T-helper 2 cell treated with Interferon-gamma antibody and Interleukin-4, amounts not matched to agents 100 ng/mL and 5 ng/mL, for 36 hours (primary cell): ENCODE measurements at regions not wholly inside any gene's neighbourhood (a gene's known extent, or its start where the extent isn't known, plus 50 kb on each side); places are given as distances from the start of the nearest gene placed in this dataset.
"Not testable (repeated sequence)": the region's sequence is repeated elsewhere in the genome, so short reads cannot be mapped to it uniquely, and the experiment has no call there.

Experiments used
- intact Hi-C: fragments of 100-400 bp; cut with micrococcal nuclease; formaldehyde crosslinking; loops from one replicate; pipeline ENCODE4 v1.15.1; 2023

DNA sequence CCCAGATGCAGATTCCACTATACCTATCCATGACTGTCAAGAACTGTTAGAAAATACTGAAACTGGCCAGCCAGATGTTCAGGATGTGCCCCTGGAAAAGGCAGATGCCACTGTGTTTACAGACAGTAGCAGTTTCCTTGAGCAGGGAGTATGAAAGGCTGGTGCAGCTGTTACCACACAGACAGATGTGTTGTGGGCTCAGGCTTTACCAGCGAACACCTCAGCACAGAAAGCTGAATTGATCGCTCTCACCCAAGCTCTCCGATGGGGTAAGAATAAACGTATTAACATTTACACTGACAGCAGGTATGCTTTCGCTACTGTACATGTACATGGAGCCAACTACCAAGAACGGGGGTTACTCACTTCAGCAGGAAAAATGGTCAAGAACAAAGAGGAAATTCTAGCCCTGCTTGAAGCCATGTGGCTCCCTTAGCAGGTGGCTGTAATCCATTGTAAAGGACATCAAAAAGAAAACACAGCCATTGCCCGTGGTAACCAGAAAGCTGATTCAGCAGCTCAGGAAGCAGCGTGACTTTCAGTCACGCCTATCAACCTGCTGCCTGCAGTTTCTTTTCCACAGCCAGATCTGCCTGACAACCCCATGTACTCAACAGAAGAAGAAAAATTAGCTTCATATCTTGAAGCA, 459.7 kb upstream of the HTR1E start:
- intact Hi-C loops = no loop called here

DNA sequence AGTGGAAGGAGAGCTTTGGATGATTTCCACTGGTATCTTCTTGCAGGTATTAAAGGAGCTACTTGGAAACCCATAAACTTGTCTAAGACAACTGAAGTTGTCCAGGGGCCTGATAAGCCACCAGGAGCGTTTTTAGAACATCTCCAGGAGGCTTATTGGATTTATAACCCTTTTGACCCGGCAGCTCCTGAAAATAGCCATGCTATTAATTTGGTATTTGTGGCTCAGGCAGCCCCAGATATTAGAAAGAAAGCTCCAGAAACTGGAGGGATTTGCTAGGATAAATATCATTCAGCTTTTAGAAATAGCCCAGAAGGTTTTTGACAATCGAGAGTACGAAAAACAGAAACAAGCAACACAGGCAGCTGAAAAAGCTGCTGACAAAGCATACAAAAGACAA, 461.0 kb upstream of the HTR1E start:
- intact Hi-C loops = no loop called here

DNA sequence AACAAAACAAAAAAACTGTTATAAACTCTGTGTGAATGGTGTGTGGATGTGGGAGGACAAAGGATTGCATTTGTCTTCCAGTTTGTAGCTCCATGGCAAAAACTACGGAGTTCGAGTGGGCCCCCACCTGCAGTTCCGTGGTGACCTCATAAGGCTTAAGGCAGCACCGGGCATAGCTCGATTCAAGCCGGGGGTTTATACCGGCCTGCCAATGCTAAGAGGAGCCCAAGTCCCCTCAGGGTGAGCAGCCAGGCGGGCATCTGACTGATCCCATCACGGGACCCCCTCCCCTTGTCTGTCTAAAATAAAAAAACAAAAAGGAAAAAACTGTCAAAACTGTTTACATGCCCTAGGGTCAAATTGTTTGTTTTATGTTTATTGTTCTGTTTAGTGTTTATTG, 463.2 kb upstream of the HTR1E start:
- intact Hi-C loops = no loop called here

DNA sequence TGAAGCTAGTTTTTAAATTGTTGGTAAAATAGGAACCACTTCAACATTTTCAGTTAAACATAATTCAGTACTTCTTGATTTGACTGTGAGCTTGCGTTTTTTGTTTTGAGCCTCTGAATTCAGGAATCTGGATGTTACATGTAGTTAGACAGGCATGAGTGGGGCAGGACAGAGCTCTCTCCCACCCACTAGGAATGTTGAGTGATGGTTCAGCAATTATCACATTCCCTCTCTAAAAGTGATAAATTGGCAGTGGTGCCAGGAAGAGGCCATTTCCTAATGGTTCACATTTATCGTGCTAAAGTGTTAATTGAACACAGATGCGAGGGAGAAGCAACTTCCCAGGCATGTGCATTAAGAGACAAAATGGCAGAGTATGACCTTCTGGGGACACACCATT, 465.5 kb upstream of the HTR1E start:
- intact Hi-C loops = no loop called here

DNA sequence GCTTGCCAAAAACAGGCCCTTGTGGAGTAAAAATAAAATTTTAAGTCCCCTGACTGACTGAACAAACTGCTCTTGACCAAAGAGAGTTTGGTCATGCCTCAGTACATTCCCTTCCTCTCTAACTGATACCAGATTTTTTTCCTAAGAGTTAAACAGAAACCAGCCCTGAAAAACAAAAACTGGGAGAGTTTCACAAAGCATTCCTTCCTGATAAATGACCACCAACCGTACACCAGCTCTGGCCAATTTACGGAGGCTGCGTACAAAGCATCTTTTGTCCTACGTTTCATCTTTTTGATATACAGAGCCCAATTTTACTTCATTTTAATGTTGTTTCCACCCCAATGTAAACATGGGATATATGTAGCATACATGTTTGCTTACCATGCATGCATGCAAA, 477.4 kb upstream of the HTR1E start:
- intact Hi-C loops = no loop called here

DNA sequence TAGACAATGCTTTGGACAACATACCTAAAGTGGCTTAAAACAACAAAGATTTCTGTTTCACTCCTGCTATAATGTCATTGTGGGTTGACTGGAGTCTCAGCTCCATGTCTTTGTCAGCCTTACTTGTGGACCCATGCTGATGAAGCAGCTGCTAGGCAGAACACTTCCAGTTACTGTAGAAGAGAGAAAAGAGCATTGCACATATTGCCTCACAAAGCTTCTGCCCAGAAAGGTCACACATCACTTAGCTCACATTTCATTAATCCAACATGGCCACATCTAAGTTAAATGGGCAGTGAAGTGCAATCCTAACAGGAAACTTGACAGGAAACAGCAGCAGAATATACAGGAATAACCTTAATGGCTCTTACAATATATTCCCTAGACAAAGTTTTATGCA, 480.5 kb upstream of the HTR1E start:
- intact Hi-C loops = no loop called here

DNA sequence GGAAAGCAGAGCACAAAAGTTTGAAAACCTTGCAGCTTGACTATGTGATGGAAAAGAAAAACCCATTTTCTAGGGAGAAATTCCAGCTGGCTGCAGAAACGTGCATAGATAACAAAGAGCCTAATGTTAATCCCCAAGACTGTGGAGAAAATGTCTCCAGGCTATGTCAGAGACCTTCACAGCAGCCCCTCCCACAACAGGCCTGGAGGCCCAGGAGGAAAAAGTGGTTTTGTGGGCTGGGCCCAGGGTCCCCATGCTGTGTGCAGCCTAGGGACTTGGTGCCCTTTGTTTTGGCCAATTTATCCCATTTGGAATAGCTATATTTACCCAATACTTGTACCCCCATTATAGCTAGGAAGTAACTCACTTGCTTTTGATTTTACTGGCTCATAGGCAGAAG, 484.1 kb upstream of the HTR1E start:
- intact Hi-C loops = no loop called here

DNA sequence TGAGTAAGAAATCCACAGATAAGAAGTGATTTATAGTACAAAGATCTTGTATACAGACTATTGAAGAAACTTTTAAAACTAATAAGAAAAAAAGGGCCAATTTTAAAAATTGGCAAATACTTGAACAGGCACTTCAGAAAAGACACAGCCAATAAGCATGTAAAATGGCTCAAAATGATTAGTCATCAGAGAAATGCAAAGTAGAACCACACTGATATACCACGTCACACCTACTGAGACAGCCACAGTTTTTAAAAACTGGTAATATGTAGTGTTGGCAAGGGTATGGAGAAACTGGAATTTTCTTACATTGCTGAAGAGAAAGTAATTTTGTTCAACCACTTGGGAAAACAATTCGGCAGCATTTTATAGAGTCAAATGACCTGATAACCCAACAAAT, 488.9 kb upstream of the HTR1E start:
- intact Hi-C loops = no loop called here

DNA sequence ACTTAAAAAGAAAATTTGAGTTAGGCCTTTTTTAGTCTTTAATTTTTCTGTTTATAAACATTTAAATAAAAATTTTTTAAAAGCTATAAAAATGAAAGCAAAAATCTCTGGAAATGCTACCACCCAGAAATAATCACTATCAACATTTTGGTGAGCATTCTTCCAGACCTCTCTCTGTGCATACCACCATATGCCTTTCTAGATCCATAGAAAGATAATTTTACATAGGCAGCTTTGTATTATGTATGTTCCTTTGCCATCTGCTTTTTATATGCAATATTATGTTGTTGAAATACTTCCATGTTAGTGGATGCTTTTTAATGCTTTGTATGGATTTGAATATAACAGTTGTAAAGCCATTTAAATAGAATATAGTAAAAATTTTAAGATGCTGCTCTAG, 496.7 kb upstream of the HTR1E start:
- intact Hi-C loops = no loop called here

DNA sequence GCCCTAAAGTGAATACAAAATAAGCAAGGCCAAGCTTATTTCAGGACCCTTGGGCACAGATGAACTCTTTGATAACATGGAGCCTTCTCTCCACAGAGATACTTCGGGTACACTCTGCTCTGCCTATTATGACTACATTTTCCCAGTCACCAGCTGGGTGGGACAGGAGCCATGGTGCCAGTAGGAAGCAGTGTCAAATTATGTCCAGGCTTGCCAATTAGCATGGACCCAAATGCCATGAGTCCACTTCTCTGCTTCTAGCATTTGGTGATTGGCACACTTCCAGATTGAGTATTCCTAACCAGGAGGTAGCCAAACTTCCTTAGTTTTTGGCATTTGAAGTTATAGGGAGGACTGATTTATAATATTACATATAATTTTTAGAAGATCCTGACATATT, 513.8 kb upstream of the HTR1E start:
- intact Hi-C loops = no loop called here

DNA sequence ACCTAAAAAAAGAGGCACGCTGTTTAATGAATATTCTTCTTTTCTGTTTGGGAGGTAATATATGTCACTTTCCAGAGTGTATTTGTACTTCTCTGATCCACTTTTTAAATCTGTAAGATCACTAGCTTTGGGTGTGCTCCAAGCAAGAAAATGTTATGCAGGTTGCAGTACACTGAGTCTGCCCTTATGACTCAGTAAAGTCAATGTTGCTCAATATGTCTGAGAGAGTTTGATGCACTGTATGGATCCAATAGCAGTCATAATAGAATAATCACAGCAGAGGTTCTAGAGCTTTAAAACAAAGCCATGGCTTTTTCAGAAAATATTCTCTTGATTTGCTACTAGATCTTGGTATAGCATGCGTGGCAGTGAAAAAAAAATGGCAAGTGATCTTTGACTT, 525.3 kb upstream of the HTR1E start:
- intact Hi-C loops = no loop called here

DNA sequence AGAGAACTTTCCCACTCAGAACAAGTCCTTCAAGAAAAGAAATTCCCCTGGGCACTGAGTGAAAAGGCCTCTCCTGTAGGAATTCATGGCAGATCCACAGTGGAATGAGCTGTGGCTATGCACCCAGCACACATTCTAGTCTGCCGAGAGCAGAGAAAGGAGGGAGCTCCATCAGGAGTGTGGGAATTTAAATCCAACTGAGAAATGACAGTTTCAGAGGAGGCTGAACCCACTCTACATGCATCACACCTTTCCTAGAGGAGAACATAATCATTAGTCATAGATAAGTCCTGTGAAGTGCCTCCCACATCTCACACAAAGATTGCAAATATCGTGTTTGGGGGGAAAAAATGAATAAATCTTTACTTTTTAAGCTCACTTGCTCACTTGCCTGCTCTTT, 530.2 kb upstream of the HTR1E start:
- intact Hi-C loops = no loop called here

DNA sequence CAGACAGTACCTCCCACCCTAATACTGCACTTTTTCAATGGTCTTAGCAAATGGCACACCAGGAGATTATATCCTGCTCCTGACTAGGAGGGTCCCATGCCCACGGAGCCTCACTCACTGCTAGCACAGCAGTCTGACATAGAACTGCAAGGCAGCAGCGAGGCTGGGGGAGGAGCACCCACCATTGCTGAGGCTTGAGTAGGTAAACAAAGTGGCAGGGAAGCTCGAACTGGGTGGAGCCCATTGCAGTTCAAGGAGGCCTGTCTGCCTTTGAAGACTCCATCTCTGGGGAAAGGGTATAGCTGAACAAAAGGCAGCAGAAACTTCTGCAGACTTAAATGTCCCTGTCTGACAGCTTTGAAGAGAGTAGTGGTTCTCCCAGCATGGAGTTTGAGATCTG, 544.5 kb upstream of the HTR1E start:
- intact Hi-C loops = not testable (repeated sequence)

DNA sequence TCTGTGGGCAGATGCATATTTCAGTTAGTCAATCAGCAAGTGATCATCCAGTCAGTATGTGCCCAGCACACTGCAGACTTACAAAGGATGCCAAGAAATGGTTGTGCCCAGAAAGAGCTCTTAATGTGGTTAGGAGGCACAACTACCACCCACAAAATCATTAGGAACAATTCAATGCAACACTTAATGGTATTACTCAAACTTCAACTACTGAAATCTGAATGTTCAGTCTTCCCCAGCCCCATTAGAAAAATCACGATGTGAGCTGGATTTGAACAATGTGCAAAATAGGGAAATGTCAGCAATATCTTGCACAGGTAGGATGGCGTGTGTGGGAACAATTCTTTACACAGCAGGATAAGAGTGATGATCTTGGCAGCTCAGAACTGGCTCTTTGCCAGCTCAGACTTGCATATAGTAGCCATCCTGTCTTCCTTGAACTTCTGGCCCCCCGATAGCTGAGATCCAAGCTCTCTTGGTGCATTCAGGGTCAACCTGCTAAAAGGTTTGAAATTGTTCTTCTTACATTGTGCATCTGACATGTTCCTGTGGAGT, 556.7 kb upstream of the HTR1E start:
- intact Hi-C loops = no loop called here

DNA sequence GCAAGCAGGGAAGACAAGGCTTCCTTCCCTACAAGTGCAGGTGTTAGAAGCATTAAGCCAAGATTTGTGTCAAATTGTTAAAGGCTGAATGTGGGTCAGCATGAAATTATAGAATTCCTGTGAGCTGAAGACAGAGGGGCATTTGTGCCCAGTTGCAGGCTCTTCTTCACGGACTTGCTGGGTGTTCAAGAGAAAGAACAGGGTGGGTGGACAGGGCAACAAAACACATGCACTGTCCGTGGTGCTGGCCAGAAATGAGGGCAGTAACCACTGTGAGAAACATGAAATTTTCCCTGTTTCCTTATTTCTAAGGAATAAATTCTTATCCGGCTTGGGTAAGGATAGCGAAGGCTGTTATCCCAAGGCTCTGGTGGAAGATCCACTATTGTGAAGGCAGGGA, 579.5 kb upstream of the HTR1E start:
- intact Hi-C loops = no loop called here

DNA sequence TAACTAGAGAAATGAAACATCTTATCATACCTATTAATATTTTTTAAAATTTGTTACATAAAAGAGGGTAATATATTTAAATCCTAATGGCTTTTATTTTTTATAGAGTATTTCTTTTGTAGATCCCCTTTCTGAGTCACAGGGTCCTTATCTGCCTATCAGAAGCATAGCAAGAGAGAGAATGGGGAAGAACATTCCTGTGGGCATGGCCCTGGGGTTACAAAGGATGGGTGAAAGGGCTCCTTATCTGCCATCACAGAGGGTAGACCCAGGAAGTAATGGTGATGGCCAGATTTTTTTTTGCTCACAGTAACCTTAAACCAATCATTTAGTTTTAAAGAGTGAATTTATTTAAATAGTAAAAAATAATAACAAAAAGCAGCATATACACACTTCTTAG, 582.1 kb upstream of the HTR1E start:
- intact Hi-C loops = no loop called here

DNA sequence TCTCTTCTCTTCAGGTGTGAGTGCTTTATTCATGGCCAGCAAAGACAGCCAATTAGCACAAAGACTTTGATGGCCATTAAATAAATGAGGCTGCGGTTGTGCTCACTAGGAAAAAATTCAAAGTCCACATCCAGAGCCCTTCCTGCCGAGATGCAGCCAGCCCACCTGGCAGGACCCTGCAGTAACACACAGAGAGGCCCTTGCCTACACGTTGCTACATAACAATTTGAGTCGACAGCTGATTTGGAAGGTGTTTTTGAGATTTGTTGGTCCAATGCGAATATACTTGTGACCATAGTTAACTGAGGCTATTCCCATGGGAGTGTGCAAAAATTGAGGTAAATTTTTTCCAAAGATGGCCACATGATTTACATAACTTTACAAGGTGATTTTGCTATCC, 605.4 kb upstream of the HTR1E start:
- intact Hi-C loops = no loop called here

DNA sequence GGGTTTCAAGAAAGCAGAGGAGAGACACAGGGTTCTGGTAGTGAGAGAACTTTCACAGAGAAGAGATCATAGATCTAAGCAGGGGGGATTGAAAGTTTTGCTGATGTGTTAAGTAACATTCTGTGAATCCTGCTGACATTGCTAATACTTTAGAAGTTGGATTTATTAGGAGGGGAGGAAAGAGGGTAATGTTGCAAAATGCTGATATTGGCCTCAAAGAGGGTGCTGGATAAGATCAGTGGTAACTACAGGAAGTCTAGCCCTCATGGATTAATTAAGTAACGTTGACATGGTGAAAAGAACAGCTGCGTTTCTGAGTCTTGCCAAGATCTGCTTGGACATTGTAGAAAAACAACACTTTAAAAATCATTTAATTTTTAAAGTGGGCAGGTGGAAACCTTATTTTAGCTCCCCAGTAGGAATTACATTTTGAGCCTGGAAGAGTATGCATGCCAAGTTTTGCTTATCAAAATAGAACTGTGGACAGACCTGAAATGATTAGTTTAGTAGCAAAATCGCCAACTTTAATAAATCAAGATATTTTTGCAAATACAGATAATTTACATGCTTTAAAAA, 606.0 kb upstream of the HTR1E start:
- intact Hi-C loops = no loop called here

DNA sequence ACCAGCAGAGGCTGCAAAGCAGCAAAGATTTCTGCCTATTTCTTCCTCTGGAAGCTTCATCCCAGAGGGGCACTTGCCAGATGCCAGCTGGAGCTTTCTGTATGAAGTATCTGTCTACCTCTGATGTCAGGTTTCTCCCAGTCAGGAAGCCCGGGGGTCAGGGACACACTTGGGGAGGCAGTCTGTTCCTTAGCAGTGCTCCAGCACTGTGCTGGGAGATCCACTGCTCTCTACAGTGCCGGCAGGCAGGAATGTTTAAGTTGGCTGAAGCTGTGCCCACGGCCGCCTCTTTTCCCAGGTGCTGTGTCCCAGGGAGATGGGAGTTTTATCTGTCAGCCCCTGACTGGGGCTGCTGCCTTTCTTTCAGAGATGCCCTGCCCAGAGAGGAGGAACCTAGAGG, 631.1 kb upstream of the HTR1E start:
- intact Hi-C loops = no loop called here

DNA sequence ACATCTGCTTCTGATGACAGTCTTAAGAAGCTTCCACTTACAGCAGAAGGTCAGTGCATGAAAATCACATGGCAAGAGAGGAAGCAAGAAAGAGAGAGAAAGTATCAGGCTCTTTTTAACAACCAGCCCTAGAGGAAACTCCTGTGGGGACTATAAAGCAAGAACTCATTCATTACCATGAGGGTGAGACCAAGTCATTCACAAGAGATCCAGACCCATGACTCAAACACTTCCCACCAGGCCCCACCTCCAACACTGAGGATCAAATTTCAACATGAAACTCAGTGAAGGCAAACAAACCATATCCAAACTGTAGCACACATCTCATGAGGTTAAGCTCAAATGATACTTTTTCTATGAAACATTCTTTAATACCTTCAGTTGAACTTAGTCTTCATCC, 643.2 kb upstream of the SYNCRIP start:
- intact Hi-C loops = no loop called here

DNA sequence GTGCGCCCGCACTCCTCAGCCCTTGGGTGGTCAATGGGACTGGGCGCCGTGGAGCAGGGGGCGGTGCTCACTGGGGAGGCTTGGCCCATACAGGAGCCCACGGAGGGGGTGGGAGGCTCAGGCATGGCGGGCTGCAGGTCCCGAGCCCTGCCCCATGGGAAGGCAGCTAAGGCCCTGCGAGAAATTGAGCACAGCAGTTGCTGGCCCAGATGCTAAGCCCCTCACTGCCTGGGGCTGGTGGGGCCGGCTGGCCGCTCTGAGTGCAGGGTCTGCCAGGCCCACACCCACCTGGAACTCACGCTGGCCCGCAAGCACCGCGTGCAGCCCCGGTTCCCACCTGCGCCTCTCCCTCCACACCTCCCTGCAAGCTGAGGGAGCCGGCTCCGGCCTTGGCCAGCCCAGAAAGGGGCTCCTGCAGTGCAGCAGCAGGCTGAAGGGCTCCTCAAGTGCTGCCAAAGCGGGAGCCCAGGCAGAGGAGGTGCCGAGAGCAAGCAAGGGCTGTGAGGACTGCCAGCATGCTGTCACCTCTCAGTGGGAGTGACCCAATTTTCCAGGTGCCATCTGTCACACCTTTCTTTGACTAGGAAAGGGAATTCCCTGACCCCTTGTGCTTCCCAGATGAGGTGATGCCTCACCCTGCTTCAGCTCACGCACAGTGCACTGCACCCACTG, 642.3 kb upstream of the SYNCRIP start:
- intact Hi-C loops = not testable (repeated sequence)

DNA sequence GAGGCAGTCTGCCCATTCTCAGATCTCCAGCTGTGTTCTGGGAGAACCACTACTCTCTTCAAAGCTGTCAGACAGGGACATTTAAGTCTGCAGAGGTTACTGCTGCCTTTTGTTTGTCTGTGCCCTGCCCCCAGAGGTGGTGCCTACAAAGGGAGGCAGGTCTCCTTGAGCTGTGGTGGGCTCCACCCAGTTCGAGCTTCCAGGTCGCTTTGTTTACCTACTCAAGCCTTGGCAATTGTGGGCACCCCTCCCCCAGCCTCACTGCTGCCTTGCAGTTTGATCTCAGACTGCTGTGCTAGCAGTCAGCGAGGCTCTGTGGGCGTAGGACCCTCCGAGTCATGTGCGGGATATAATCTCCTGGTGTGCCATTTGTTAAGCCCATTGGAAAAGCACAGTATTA, 640.9 kb upstream of the SYNCRIP start:
- intact Hi-C loops = not testable (repeated sequence)

DNA sequence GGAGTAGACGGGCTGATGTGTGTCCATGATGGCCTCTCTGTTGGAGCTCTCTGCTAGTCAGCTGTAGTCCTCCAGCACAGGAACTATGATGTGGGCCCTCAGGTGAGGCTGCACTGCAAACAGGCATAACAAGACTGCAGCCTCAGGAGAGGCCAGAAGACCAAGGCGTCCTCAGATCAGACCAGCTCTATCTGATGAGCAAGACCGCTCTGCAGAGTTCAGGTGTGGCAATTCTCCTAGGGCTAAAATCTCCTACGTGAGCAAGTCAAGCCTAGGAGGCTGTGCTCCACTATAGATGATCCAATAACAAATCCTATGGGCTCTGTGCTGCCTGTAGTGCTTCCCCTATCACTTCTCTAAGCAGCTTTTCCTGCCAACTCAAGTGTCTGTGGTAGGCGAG, 633.4 kb upstream of the SYNCRIP start:
- intact Hi-C loops = no loop called here
